Gastrocnemius medialis (tissue), 4 donors: ENCODE measurements at regions not wholly inside any gene's neighbourhood (a gene's known extent, or its start where the extent isn't known, plus 50 kb on each side); places are given as distances from the start of the nearest gene placed in this dataset.
A peak's percentile ranks its signal among the peaks of the same experiment; 100 is the strongest.

Source experiments
- ATAC-seq, 2 donors: fragments of 150-250 bp; one replicate each; pipeline ENCODE4 v1.9.1; 2016
- DNase-seq, 2 donors: peaks; one replicate each; pipeline ENCODE4 v3.0.0-alpha.2; 2019
- H3K27ac ChIP-seq, 4 donors: fragments of 200-600 bp; sonication (generic); 1 replicate in 1 of 4; 2 replicates in 3 of 4; pipeline ENCODE4 v1.5.1; 2016 to 2018; ENCODE audit warnings: mild to moderate bottlenecking in 2 of 4, moderate library complexity in 1 of 4
- H3K27me3 ChIP-seq, 3 donors: fragments of 200-600 bp; sonication (generic) in 2 of 3; 1 replicate in 1 of 3; 2 replicates in 2 of 3; pipeline versions ENCODE4 v1.5.1 to v1.6.0; 2016 to 2019; ENCODE audit warnings: mild to moderate bottlenecking in 1 of 3, moderate library complexity in 1 of 3
- H3K36me3 ChIP-seq, 2 donors: fragments of 200-600 bp; sonication (generic) in 1 of 2; one replicate each; pipeline ENCODE4 v1.5.1; 2017 to 2018
- H3K4me1 ChIP-seq, 2 donors: fragments of 200-600 bp; sonication (generic) in 1 of 2; one replicate each; pipeline ENCODE4 v1.5.1; 2016 to 2017; ENCODE audit warnings: mild to moderate bottlenecking in 2 of 2
- H3K4me3 ChIP-seq, 4 donors: fragments of 200-600 bp; sonication (generic) in 3 of 4; 1 replicate in 1 of 4; 2 replicates in 3 of 4; pipeline ENCODE4 v1.5.1; 2016 to 2019; ENCODE audit warnings: mild to moderate bottlenecking in 2 of 4
- H3K9me3 ChIP-seq, 3 donors: fragments of 200-600 bp; sonication (generic) in 2 of 3; 1 replicate in 1 of 3; 2 replicates in 2 of 3; pipeline ENCODE4 v1.5.1; 2016 to 2019
- POLR2A ChIP-seq, 2 donors: fragments of 450-650 bp; IDR thresholded peaks; one replicate each; pipeline ENCODE4 v1.6.1; 2017; ENCODE audit warnings: antibody characterized with exemption in 2 of 2, mild to moderate bottlenecking in 2 of 2, moderate library complexity in 2 of 2
- in situ Hi-C, 4 donors: fragments of 200-750 bp; cut with MboI; loops; one replicate each; pipeline versions ENCODE4 v1.15.0 to v1.8.0; 2017; ENCODE audit warnings: low sequenced_read_pairs in 4 of 4
- intact Hi-C: fragments of 100-400 bp; cut with DNase I; formaldehyde crosslinking; loops from one replicate; pipeline ENCODE4 v1.15.1; 2023; ENCODE audit warnings: low total_unique reads
- TF ChIP-seq, protein P1 (sequence below), 5 experiments: fragments of 450-650 bp in 3 of 5; fragments of 200-600 bp in 2 of 5; sonication (generic) in 2 of 5; IDR thresholded peaks in 4 of 5; conservative IDR thresholded peaks in 1 of 5; 1 replicate in 4 of 5; 2 replicates in 1 of 5; pipeline ENCODE4 v1.5.1; 2016 to 2019; ENCODE audit warnings: antibody characterized with exemption in 5 of 5, mild to moderate bottlenecking in 3 of 5, moderate library complexity in 3 of 5

- in situ Hi-C loops: loop anchor here in 1 of 4 donors (25.0 kb wide), 1 partner anchor 790 kb away; no protein-coding TSS in a partner anchor
- ATAC-seq (no peak), DNase-seq (no peak)
- Histone ChIP-seq H3K4me3 (no peak overlapping the region), H3K27me3 (no peaks in the 10 kb centered on the region), H3K4me1 (no peaks in the 10 kb centered on the region), H3K36me3 (no peaks in the 10 kb centered on the region), H3K9me3 (no peaks in the 10 kb centered on the region), H3K27ac (no peak overlapping the region)
- intact Hi-C loops: no loop called here
- TF ChIP-seq POLR2A (IDR thresholded peaks at IDR 0.05): no peak
- TF ChIP-seq, protein P1, sequence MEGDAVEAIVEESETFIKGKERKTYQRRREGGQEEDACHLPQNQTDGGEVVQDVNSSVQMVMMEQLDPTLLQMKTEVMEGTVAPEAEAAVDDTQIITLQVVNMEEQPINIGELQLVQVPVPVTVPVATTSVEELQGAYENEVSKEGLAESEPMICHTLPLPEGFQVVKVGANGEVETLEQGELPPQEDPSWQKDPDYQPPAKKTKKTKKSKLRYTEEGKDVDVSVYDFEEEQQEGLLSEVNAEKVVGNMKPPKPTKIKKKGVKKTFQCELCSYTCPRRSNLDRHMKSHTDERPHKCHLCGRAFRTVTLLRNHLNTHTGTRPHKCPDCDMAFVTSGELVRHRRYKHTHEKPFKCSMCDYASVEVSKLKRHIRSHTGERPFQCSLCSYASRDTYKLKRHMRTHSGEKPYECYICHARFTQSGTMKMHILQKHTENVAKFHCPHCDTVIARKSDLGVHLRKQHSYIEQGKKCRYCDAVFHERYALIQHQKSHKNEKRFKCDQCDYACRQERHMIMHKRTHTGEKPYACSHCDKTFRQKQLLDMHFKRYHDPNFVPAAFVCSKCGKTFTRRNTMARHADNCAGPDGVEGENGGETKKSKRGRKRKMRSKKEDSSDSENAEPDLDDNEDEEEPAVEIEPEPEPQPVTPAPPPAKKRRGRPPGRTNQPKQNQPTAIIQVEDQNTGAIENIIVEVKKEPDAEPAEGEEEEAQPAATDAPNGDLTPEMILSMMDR (IDR thresholded peaks at IDR 0.05 in 4 of 5, conservative IDR thresholded peaks at IDR 0.05 in 1 of 5): no peak
Measured at GRCh38 chr13:97802213-97802612, 151.3 kb upstream of the IPO5 start.

GRCh38 chr13:97809576-97809975 lies 143.9 kb upstream of the IPO5 start:
- DNase-seq (no peak), ATAC-seq (no peak)
- Histone ChIP-seq H3K27ac (no peak overlapping the region), H3K4me3 (no peak overlapping the region), H3K9me3 (no peaks in the 10 kb centered on the region), H3K27me3 (no peaks in the 10 kb centered on the region), H3K36me3 (no peaks in the 10 kb centered on the region), H3K4me1 (no peaks in the 10 kb centered on the region)
- in situ Hi-C loops: loop anchor here in 1 of 4 donors (25.0 kb wide), 1 partner anchor 797 kb away; no protein-coding TSS in a partner anchor
- intact Hi-C loops: no loop called here
- TF ChIP-seq, protein P1 (IDR thresholded peaks at IDR 0.05 in 4 of 5, conservative IDR thresholded peaks at IDR 0.05 in 1 of 5): no peak
- no peak for TF ChIP-seq POLR2A (IDR thresholded peaks at IDR 0.05)

DNA sequence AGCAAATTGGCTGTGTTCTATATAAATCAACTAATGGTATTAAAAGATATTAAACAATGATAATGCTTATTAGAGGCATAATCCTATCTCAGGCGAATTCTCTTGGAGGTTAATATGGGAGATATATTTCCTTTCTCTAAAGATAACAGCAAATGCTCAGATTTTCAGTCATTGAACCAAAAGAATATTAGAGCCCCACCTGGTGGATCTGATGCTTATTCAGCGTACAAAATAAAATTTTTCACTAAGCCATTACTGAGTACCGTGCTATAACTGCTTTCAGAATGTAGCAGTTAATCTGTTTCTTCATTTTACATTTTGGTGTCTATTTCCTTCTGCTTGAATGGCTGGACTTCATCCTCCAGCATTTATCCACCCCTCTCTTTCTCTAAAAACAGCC lies 143.3 kb upstream of the IPO5 start:
- H3K4me3 ChIP-seq: no peak overlapping the region
- ATAC-seq: no peak
- H3K4me1 ChIP-seq: no peaks in the 10 kb centered on the region
- DNase-seq: no peak
- intact Hi-C loops (no loop called here), in situ Hi-C loops (loop anchor here in 1 of 4 donors (25.0 kb wide), 1 partner anchor 798 kb away; no protein-coding TSS in a partner anchor)
- no peaks in the 10 kb centered on the region for H3K9me3 ChIP-seq
- no peaks in the 10 kb centered on the region for H3K36me3 ChIP-seq
- no peaks in the 10 kb centered on the region for H3K27me3 ChIP-seq
- TF ChIP-seq POLR2A (IDR thresholded peaks at IDR 0.05): no peak
- TF ChIP-seq, protein P1 (IDR thresholded peaks at IDR 0.05 in 4 of 5, conservative IDR thresholded peaks at IDR 0.05 in 1 of 5): peak in 1 of 5 experiments; percentile 24
- no peak overlapping the region for H3K27ac ChIP-seq

DNA sequence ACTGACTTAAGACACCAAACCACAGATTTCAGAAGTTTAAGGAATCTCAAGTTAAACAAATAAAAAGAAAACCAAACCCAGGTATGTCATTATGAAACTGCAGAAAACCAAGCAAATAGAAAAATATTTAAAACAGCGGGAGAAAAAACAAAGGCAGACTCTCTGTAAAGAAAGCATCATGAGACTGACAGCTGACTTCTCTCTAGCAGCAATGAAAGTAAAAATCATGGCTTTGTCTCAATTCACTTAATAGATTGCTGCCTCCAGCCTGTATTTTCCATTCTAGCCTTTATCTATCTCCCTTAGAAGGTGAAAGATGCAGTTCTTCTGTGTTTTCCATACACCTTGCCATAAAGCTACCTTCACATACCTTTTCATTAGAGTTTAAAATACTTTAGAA lies 131.1 kb upstream of the IPO5 start:
- no peaks in the 10 kb centered on the region for H3K4me1 ChIP-seq
- in situ Hi-C loops: loop anchor here in 1 of 4 donors (25.0 kb wide), 1 partner anchor 810 kb away; no protein-coding TSS in a partner anchor
- intact Hi-C loops: no loop called here
- no peak overlapping the region for H3K4me3 ChIP-seq
- TF ChIP-seq POLR2A (IDR thresholded peaks at IDR 0.05): no peak
- TF ChIP-seq, protein P1 (IDR thresholded peaks at IDR 0.05 in 4 of 5, conservative IDR thresholded peaks at IDR 0.05 in 1 of 5): no peak
- DNase-seq (no peak), ATAC-seq (no peak)
- no peaks in the 10 kb centered on the region for H3K36me3 ChIP-seq
- H3K27ac ChIP-seq: no peak overlapping the region
- H3K9me3 ChIP-seq: no peaks in the 10 kb centered on the region
- H3K27me3 ChIP-seq: no peaks in the 10 kb centered on the region
